DOHH2 (cell line): ENCODE measurements at regions not wholly inside any gene's neighbourhood (a gene's known extent, or its start where the extent isn't known, plus 50 kb on each side); places are given as distances from the start of the nearest gene placed in this dataset.
"Not testable (repeated sequence)": the region's sequence is repeated elsewhere in the genome, so short reads cannot be mapped to it uniquely, and the experiment has no call there.

ENCODE experiments used
- CTCF ChIP-seq: fragments of 200-600 bp; sonication (generic); IDR thresholded peaks from one replicate; pipeline ENCODE4 v1.5.1; 2014; ENCODE audit warnings: antibody characterized with exemption, mild to moderate bottlenecking, low read depth, low read length; ENCODE audit not compliant: poor library complexity, severe bottlenecking
- EZH2phosphoT487 ChIP-seq: fragments of 200-600 bp; sonication (generic); IDR thresholded peaks from 2 replicates; pipeline ENCODE4 v1.6.1; 2017; ENCODE audit warnings: borderline replicate concordance, mild to moderate bottlenecking, antibody characterized with exemption, low read length, moderate library complexity, mixed read lengths

- not testable (repeated sequence) for TF ChIP-seq CTCF, EZH2phosphoT487
These were observed 1503.1 kb downstream of the KHDRBS2 start for GRCh38 chr6:60782698-60783464.
